Prostate gland (tissue), 2 donors: ENCODE measurements at regions not wholly inside any gene's neighbourhood (a gene's known extent, or its start where the extent isn't known, plus 50 kb on each side); places are given as distances from the start of the nearest gene placed in this dataset.

Source experiments
- DNase-seq: peaks from one replicate; pipeline ENCODE4 v3.0.0-alpha.2; 2019; ENCODE audit warnings: low spot score
- H3K27ac ChIP-seq, 2 donors: fragments of 200-600 bp; sonication (generic); 2 replicates each; pipeline ENCODE4 v1.5.1; 2017 to 2019
- H3K27me3 ChIP-seq: fragments of 200-600 bp; sonication (generic); replicated peaks from 2 replicates; pipeline ENCODE4 v1.5.1; 2019; ENCODE audit not compliant: insufficient read depth
- H3K36me3 ChIP-seq, 2 donors: fragments of 200-600 bp; sonication (generic); 1 replicate in 1 of 2; 2 replicates in 1 of 2; pipeline versions ENCODE4 v1.5.1 to v1.8.1; 2017 to 2019
- H3K4me1 ChIP-seq: fragments of 200-600 bp; sonication (generic); replicated peaks from 2 replicates; pipeline ENCODE4 v1.5.1; 2019
- H3K4me3 ChIP-seq, 2 donors: fragments of 200-600 bp; sonication (generic); 2 replicates each; pipeline ENCODE4 v1.5.1; 2017 to 2019
- H3K9me3 ChIP-seq: fragments of 200-600 bp; sonication (generic); 2 replicates; pipeline ENCODE4 v1.5.1; 2017
- POLR2A ChIP-seq: fragments of 450-650 bp; IDR thresholded peaks from one replicate; pipeline ENCODE4 v1.6.1; 2016; ENCODE audit warnings: antibody characterized with exemption, mild to moderate bottlenecking
- POLR2AphosphoS5 ChIP-seq: sonication (generic); formaldehyde crosslinking; IDR thresholded peaks from one replicate; pipeline ENCODE4 v1.6.1; 2017; ENCODE audit warnings: antibody characterized with exemption
- WGBS: methylation state at CpG from one replicate; pipeline ENCODE4 v1.1.5; 2018; 5-methylcytosine and 5-hydroxymethylcytosine counted together
- intact Hi-C: fragments of 100-400 bp; cut with DNase I; formaldehyde crosslinking; loops from one replicate; pipeline ENCODE4 v1.14.2; 2022
- TF ChIP-seq, protein P1 (sequence below), 4 experiments: fragments of 200-600 bp in 2 of 4; fragments of 450-650 bp in 2 of 4; sonication (generic) in 2 of 4; IDR thresholded peaks; 1 replicate in 3 of 4; 2 replicates in 1 of 4; pipeline ENCODE4 v1.5.1; 2016 to 2019; ENCODE audit warnings: antibody characterized with exemption in 4 of 4, mild to moderate bottlenecking in 2 of 4, moderate library complexity in 2 of 4

DNA sequence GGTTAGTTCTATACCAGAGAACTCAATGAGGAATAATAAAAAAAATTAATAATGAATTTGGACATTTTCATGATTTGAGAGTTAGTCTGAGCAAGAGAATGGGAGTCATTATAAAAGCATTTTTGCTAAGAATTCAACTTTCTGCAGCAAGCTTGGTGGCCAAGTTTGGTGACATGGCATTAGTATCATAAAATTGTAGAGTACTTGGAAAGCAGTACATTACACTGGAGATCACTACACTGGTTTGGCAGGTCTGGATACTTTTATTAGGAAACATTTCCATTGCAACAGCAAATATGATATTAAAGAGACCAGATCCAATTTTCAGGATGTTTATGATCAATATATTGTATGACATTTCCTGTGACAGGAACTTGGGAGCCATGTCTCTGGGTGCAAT lies 249.1 kb upstream of the INTU start:
- DNase-seq = no peak
- TF ChIP-seq POLR2AphosphoS5 (no peak), POLR2A (no peak)
- TF ChIP-seq, protein P1, sequence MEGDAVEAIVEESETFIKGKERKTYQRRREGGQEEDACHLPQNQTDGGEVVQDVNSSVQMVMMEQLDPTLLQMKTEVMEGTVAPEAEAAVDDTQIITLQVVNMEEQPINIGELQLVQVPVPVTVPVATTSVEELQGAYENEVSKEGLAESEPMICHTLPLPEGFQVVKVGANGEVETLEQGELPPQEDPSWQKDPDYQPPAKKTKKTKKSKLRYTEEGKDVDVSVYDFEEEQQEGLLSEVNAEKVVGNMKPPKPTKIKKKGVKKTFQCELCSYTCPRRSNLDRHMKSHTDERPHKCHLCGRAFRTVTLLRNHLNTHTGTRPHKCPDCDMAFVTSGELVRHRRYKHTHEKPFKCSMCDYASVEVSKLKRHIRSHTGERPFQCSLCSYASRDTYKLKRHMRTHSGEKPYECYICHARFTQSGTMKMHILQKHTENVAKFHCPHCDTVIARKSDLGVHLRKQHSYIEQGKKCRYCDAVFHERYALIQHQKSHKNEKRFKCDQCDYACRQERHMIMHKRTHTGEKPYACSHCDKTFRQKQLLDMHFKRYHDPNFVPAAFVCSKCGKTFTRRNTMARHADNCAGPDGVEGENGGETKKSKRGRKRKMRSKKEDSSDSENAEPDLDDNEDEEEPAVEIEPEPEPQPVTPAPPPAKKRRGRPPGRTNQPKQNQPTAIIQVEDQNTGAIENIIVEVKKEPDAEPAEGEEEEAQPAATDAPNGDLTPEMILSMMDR (IDR thresholded peaks at IDR 0.05) = no peak
- H3K27me3 ChIP-seq = no peaks in the 10 kb centered on the region
- intact Hi-C loops = no loop called here
- H3K4me1 ChIP-seq = no peaks in the 10 kb centered on the region
- no peak overlapping the region for H3K27ac ChIP-seq
- H3K9me3 ChIP-seq = no peaks in the 10 kb centered on the region
- no peak overlapping the region for H3K4me3 ChIP-seq
- no peaks in the 10 kb centered on the region for H3K36me3 ChIP-seq

DNA sequence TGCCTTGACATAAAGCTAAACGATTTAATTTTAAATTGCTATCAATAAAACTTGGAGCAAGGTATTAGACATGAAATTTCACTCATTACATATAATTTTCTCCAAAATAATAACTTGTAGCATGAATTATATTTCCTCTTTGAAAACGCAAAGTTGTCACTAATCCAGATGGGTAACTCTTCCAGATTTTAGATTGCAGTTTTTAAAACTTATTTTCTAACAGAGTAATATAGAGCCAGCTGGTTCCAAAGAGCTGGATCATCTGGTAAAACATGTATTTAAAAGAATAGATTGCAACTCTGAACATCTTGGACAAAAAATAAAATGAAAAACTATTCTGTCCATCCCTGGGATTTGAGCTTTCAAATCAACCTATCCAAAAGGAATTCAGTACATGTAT lies 238.2 kb upstream of the INTU start:
- H3K4me3 ChIP-seq = no peak overlapping the region
- DNase-seq = no peak
- 74% methylated on average over 2 of the region's 2 CpGs for WGBS
- TF ChIP-seq POLR2A (no peak), POLR2AphosphoS5 (no peak)
- TF ChIP-seq, protein P1 (IDR thresholded peaks at IDR 0.05) = no peak
- no peaks in the 10 kb centered on the region for H3K4me1 ChIP-seq
- H3K36me3 ChIP-seq = no peaks in the 10 kb centered on the region
- H3K9me3 ChIP-seq = no peaks in the 10 kb centered on the region
- no peaks in the 10 kb centered on the region for H3K27me3 ChIP-seq
- no peak overlapping the region for H3K27ac ChIP-seq
- intact Hi-C loops = no loop called here

DNA sequence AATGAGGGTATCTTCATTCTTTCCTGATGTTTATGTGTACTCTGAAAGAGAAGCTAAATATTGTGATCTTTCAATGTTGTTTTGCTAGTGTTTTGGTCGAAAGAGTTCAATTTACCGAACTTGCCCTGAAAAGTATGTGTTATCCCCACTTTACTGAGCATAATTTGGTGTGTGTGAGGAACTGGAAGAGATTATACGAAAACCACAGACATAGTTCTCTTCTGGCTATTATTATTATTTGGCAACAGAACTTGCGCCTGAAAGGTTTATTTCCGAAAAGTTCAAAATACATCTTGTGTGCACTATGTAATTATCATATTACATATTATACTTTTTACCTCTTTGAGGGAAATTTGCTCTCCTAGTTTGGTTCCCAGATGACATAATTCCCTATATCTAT lies 232.5 kb upstream of the INTU start:
- H3K4me1 ChIP-seq = no peaks in the 10 kb centered on the region
- 91% methylated on average over 5 of the region's 5 CpGs for WGBS
- intact Hi-C loops = no loop called here

DNA sequence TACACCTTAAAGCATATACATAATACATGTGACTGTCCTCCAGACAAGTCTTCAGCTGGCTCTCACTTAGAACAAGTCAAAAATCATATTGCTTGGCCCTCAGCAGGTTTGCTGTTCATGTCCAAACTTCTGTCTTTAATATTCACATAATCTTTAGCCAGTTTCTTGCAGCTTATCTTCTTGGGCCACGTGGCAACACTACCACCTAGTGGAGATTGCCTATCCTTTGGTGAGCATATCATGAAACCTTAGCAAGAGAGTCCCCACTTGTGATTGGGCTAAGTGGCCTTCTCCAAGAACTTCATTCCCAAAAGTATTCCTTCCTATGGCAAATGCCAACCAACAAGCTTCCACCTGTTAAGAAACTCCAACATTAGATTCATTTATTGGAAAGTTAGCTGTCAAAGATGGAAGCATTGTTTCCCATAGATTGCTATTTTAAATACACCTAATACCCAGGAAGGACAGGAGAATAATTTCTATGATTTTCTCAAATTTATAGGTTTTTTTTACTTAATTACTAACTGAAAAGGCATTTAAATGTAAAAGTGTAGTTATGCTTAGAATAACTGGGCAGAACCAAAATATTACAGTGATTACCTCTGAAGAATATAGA lies 231.9 kb upstream of the INTU start:
- intact Hi-C loops = no loop called here

More for the DNA sequence above, 232.5 kb upstream of the INTU start:
- H3K27ac ChIP-seq = no peak overlapping the region
- no peak overlapping the region for H3K4me3 ChIP-seq
- no peaks in the 10 kb centered on the region for H3K36me3 ChIP-seq
- H3K27me3 ChIP-seq = no peaks in the 10 kb centered on the region
- H3K9me3 ChIP-seq = no peaks in the 10 kb centered on the region
- DNase-seq = no peak
- TF ChIP-seq POLR2A = no peak
- no peak for TF ChIP-seq POLR2AphosphoS5
- TF ChIP-seq, protein P1 (IDR thresholded peaks at IDR 0.05) = no peak

More for the DNA sequence above, 231.9 kb upstream of the INTU start:
- H3K4me3 ChIP-seq = no peak overlapping the region
- no peak overlapping the region for H3K27ac ChIP-seq
- H3K27me3 ChIP-seq = no peaks in the 10 kb centered on the region
- no peaks in the 10 kb centered on the region for H3K36me3 ChIP-seq
- DNase-seq = peak; percentile 7
- H3K4me1 ChIP-seq = no peaks in the 10 kb centered on the region
- TF ChIP-seq, protein P1 (IDR thresholded peaks at IDR 0.05) = peak in 3 of 4 experiments; percentile 43 to 47 (median 45)
- TF ChIP-seq POLR2AphosphoS5 (no peak), POLR2A (no peak)
- WGBS = 22% methylated on average over 1 of the region's 1 CpG
- no peaks in the 10 kb centered on the region for H3K9me3 ChIP-seq
